ACHN (cell line): ENCODE measurements at regions not wholly inside any gene's neighbourhood (a gene's known extent, or its start where the extent isn't known, plus 50 kb on each side); places are given as distances from the start of the nearest gene placed in this dataset.

ENCODE experiments used
- DNase-seq: peaks from one replicate; pipeline ENCODE4 v3.0.0-alpha.2; 2015
- in situ Hi-C: cut with HindIII; loops from 2 replicates; pipeline ENCODE4 v1.10.0; 2017; ENCODE audit warnings: low sequenced_read_pairs, low pct_ligation_motif_present, low pct_unique_long_range_greater_than_20kb

GRCh38 chr6:100167585-100167984 lies 173.6 kb upstream of the MCHR2 start:
- in situ Hi-C loops, result no loop called here
- no peak for DNase-seq

GRCh38 chr6:100166956-100167355 lies 172.9 kb upstream of the MCHR2 start:
- in situ Hi-C loops, result no loop called here
- DNase-seq, result no peak

GRCh38 chr6:100165442-100165841 lies 171.4 kb upstream of the MCHR2 start:
- no peak for DNase-seq
- in situ Hi-C loops, result no loop called here

- no peak for DNase-seq
- in situ Hi-C loops, result no loop called here
Observed at GRCh38 chr6:100163035-100163434, 169.0 kb upstream of the MCHR2 start.

- in situ Hi-C loops, result no loop called here
- DNase-seq, result no peak
Observed at GRCh38 chr6:100161782-100162365, 167.9 kb upstream of the MCHR2 start.

- in situ Hi-C loops, result no loop called here
- no peak for DNase-seq
Observed at GRCh38 chr6:100160930-100161329, 166.9 kb upstream of the MCHR2 start.

GRCh38 chr6:100155141-100155540 lies 161.1 kb upstream of the MCHR2 start:
- no peak for DNase-seq
- in situ Hi-C loops, result no loop called here

- DNase-seq, result no peak
- in situ Hi-C loops, result no loop called here
Observed at GRCh38 chr6:100153636-100154275, 159.7 kb upstream of the MCHR2 start.

GRCh38 chr6:100152201-100152600 lies 158.2 kb upstream of the MCHR2 start:
- no peak for DNase-seq
- in situ Hi-C loops, result no loop called here

- in situ Hi-C loops, result no loop called here
- no peak for DNase-seq
Observed at GRCh38 chr6:100144991-100145390, 151.0 kb upstream of the MCHR2 start.

- DNase-seq, result no peak
- in situ Hi-C loops, result no loop called here
Observed at GRCh38 chr6:100138346-100139022, 144.5 kb upstream of the MCHR2 start.

GRCh38 chr6:100137759-100138158 lies 143.7 kb upstream of the MCHR2 start:
- no peak for DNase-seq
- in situ Hi-C loops, result no loop called here

GRCh38 chr6:100136590-100136989 lies 142.6 kb upstream of the MCHR2 start:
- no peak for DNase-seq

GRCh38 chr6:100135977-100136376 lies 142.0 kb upstream of the MCHR2 start:
- no peak for DNase-seq
- in situ Hi-C loops, result no loop called here

More at GRCh38 chr6:100136590-100136989, 142.6 kb upstream of the MCHR2 start:
- in situ Hi-C loops, result no loop called here

- DNase-seq, result no peak
- in situ Hi-C loops, result no loop called here
Observed at GRCh38 chr6:100134703-100135102, 140.7 kb upstream of the MCHR2 start.

GRCh38 chr6:100134297-100134696 lies 140.3 kb upstream of the MCHR2 start:
- in situ Hi-C loops, result no loop called here

GRCh38 chr6:100132005-100132404 lies 138.0 kb upstream of the MCHR2 start:
- no peak for DNase-seq
- in situ Hi-C loops, result no loop called here

More at GRCh38 chr6:100134297-100134696, 140.3 kb upstream of the MCHR2 start:
- no peak for DNase-seq

- DNase-seq, result no peak
- in situ Hi-C loops, result no loop called here
Observed at GRCh38 chr6:100130630-100131029, 136.6 kb upstream of the MCHR2 start.

- DNase-seq, result no peak
- in situ Hi-C loops, result no loop called here
Observed at GRCh38 chr6:100126790-100127484, 132.9 kb upstream of the MCHR2 start.
